GM23338 (cell line): ENCODE measurements at regions not wholly inside any gene's neighbourhood (a gene's known extent, or its start where the extent isn't known, plus 50 kb on each side); places are given as distances from the start of the nearest gene placed in this dataset.

Experiments
- ATAC-seq: fragments of 200-7000 bp; cut with Tn5 transposase; 3 replicates; pipeline ENCODE4 v1.9.1; 2020
- DNase-seq: peaks from one replicate; pipeline ENCODE4 v3.0.0-alpha.2; 2015; ENCODE audit warnings: low spot score
- H2AFZ ChIP-seq: fragments of 200-600 bp; sonication (generic); 2 replicates; pipeline ENCODE4 v1.8.0; 2016; ENCODE audit warnings: antibody characterized with exemption, mild to moderate bottlenecking, moderate library complexity
- H3F3A ChIP-seq: fragments of 200-600 bp; sonication (generic); replicated peaks from 2 replicates; pipeline ENCODE4 v1.8.0; 2017; ENCODE audit warnings: antibody characterized with exemption, mixed run types, low read depth
- H3K27ac ChIP-seq: fragments of 200-600 bp; sonication (generic); 2 replicates; pipeline ENCODE4 v1.6.1; 2016; ENCODE audit warnings: low read depth
- H3K27me3 ChIP-seq: fragments of 200-600 bp; sonication (generic); 2 replicates; pipeline ENCODE4 v1.8.0; 2016; ENCODE audit warnings: mild to moderate bottlenecking, mixed run types, moderate library complexity; ENCODE audit not compliant: insufficient read depth
- H3K36me3 ChIP-seq: fragments of 200-600 bp; sonication (generic); 2 replicates; pipeline ENCODE4 v1.8.0; 2016; ENCODE audit warnings: mild to moderate bottlenecking; ENCODE audit not compliant: insufficient read depth
- H3K4me1 ChIP-seq: fragments of 200-600 bp; sonication (generic); 2 replicates; pipeline ENCODE4 v1.8.0; 2016; ENCODE audit warnings: mild to moderate bottlenecking, moderate library complexity; ENCODE audit not compliant: insufficient read depth
- H3K4me2 ChIP-seq: fragments of 200-600 bp; sonication (generic); 2 replicates; pipeline ENCODE4 v1.7.1; 2017; ENCODE audit warnings: mixed run types
- H3K4me3 ChIP-seq: fragments of 200-600 bp; sonication (generic); 2 replicates; pipeline ENCODE4 v1.6.1; 2016; ENCODE audit warnings: mixed run types
- H3K79me2 ChIP-seq: fragments of 200-600 bp; sonication (generic); replicated peaks from 2 replicates; pipeline ENCODE4 v1.8.0; 2017; ENCODE audit warnings: mild to moderate bottlenecking; ENCODE audit not compliant: insufficient read depth
- H3K9me2 ChIP-seq: fragments of 200-600 bp; sonication (generic); 2 replicates; pipeline ENCODE4 v1.8.0; 2017; ENCODE audit not compliant: insufficient read depth
- H4K20me1 ChIP-seq: fragments of 200-600 bp; sonication (generic); replicated peaks from 2 replicates; pipeline ENCODE4 v1.8.0; 2017; ENCODE audit warnings: mild to moderate bottlenecking; ENCODE audit not compliant: insufficient read depth
- H3K27ac Mint-ChIP-seq: 2 replicates; pipeline ENCODE4 v1.8.0; 2020; ENCODE audit warnings: inconsistent platforms, mild to moderate bottlenecking, moderate library complexity, mixed read lengths
- H3K27me3 Mint-ChIP-seq: 3 replicates; pipeline ENCODE4 v1.8.0; 2022; ENCODE audit warnings: low read depth, mild to moderate bottlenecking, moderate library complexity, mixed read lengths, inconsistent platforms; ENCODE audit not compliant: insufficient read depth, poor library complexity
- H3K36me3 Mint-ChIP-seq: 3 replicates; pipeline ENCODE4 v1.8.0; 2021; ENCODE audit warnings: low read depth, mild to moderate bottlenecking, inconsistent platforms, moderate library complexity, mixed read lengths
- H3K4me1 Mint-ChIP-seq: 3 replicates; pipeline ENCODE4 v1.8.0; 2020; ENCODE audit warnings: mild to moderate bottlenecking, inconsistent platforms, mixed read lengths
- H3K4me3 Mint-ChIP-seq: 3 replicates; pipeline ENCODE4 v1.8.0; 2021; ENCODE audit warnings: moderate library complexity, mild to moderate bottlenecking, inconsistent platforms, mixed read lengths
- H3K9me3 Mint-ChIP-seq: 3 replicates; pipeline ENCODE4 v1.8.0; 2020; ENCODE audit warnings: moderate library complexity, mild to moderate bottlenecking, inconsistent platforms, mixed read lengths
- CREB1 ChIP-seq: fragments of 250-450 bp; sonication (Bioruptor Pico); IDR thresholded peaks from 2 replicates; pipeline ENCODE4 v1.5.0; 2020; ENCODE audit warnings: low read depth, mild to moderate bottlenecking, moderate library complexity
- CTCF ChIP-seq, 2 experiments: fragments of 200-600 bp in 1 of 2; sonication (generic) in 1 of 2; conservative IDR thresholded peaks; 2 replicates each; pipeline versions ENCODE4 v1.5.1 to v1.6.1; 2016 to 2017; ENCODE audit warnings: antibody characterized with exemption in 2 of 2, low read depth in 2 of 2, mild to moderate bottlenecking in 2 of 2, moderate library complexity in 1 of 2
- ETS1 ChIP-seq: IDR thresholded peaks from 2 replicates; pipeline ENCODE4 v1.6.1; 2016; ENCODE audit warnings: antibody characterized with exemption
- EZH2 ChIP-seq: fragments of 200-600 bp; sonication (generic); IDR thresholded peaks from one replicate; pipeline ENCODE4 v1.8.0; 2017; ENCODE audit warnings: antibody characterized with exemption, mild to moderate bottlenecking, low read depth; ENCODE audit not compliant: unreplicated experiment
- EZH2phosphoT487 ChIP-seq: fragments of 200-600 bp; sonication (generic); IDR thresholded peaks from one replicate; pipeline ENCODE4 v1.8.1; 2018; ENCODE audit warnings: antibody characterized with exemption; ENCODE audit not compliant: unreplicated experiment
- JUNB ChIP-seq: IDR thresholded peaks from one replicate; pipeline ENCODE4 v1.6.1; 2016; ENCODE audit warnings: antibody characterized with exemption; ENCODE audit not compliant: unreplicated experiment
- NANOG ChIP-seq: IDR thresholded peaks from 2 replicates; pipeline ENCODE4 v1.6.1; 2016; ENCODE audit warnings: antibody characterized with exemption, borderline replicate concordance
- POLR2AphosphoS5 ChIP-seq: IDR thresholded peaks from 2 replicates; pipeline ENCODE4 v1.6.1; 2016; ENCODE audit warnings: antibody characterized with exemption, low read depth
- REST ChIP-seq: IDR thresholded peaks from one replicate; pipeline ENCODE4 v1.6.1; 2018; ENCODE audit warnings: antibody characterized with exemption; ENCODE audit not compliant: unreplicated experiment
- STAT1 ChIP-seq: IDR thresholded peaks from one replicate; pipeline ENCODE4 v1.6.1; 2016; ENCODE audit warnings: antibody characterized with exemption; ENCODE audit not compliant: unreplicated experiment
- ZNF114 ChIP-seq: fragments of 250-450 bp; sonication (Bioruptor Pico); IDR thresholded peaks from 2 replicates; pipeline ENCODE4 v1.5.0; 2020; ENCODE audit warnings: mild to moderate bottlenecking, moderate library complexity
- ZNF331 ChIP-seq: fragments of 250-450 bp; sonication (Bioruptor Pico); IDR thresholded peaks from 2 replicates; pipeline ENCODE4 v1.5.0; 2020; ENCODE audit warnings: low read depth, mild to moderate bottlenecking, moderate library complexity
- ZNF462 ChIP-seq: fragments of 250-450 bp; sonication (Bioruptor Pico); IDR thresholded peaks from 2 replicates; pipeline ENCODE4 v1.5.0; 2020; ENCODE audit warnings: mild to moderate bottlenecking, moderate library complexity

GRCh38 chr6:91965872-91966271 is 1379.0 kb upstream of the MAP3K7 start:
- no peaks in the 10 kb centered on the region for H3K27me3 ChIP-seq
- no peaks in the 10 kb centered on the region for H3K4me1 ChIP-seq
- Mint-ChIP-seq H3K4me1 (no peaks in the 10 kb centered on the region), H3K27ac (no peak overlapping the region), H3K27me3 (peaks cover 5% of the 10 kb centered on the region), H3K9me3 (peaks cover 31% of the 10 kb centered on the region), H3K4me3 (no peak overlapping the region), H3K36me3 (peaks cover 22% of the 10 kb centered on the region)
- no peaks in the 10 kb centered on the region; the same call in 1 of the 2 replicates for H3K9me2 ChIP-seq
- H3K36me3 ChIP-seq, result peaks cover 5% of the 10 kb centered on the region; the same call in 1 of the 2 replicates
- H3F3A ChIP-seq, result no peaks in the 10 kb centered on the region
- no peak overlapping the region for H3K27ac ChIP-seq
- no peak for ATAC-seq
- no peak for DNase-seq
- no peak overlapping the region for H3K4me2 ChIP-seq
- no peak overlapping the region for H2AFZ ChIP-seq
- no peaks in the 10 kb centered on the region for H4K20me1 ChIP-seq
- TF ChIP-seq NANOG (no peak), CTCF (conservative IDR thresholded peaks at IDR 0.05; ENCODE audit: low read depth in 2 of 2) (no peak), ZNF331 (no peak), EZH2 (no peak), POLR2AphosphoS5 (no peak), CREB1 (CRISPR knock-in tag) (no peak), REST (no peak), ZNF462 (no peak), EZH2phosphoT487 (no peak), JUNB (no peak), STAT1 (no peak), ETS1 (no peak), ZNF114 (CRISPR knock-in tag) (no peak)
- no peaks in the 10 kb centered on the region for H3K79me2 ChIP-seq
- no peak overlapping the region for H3K4me3 ChIP-seq
